HepG2 (cell line): ENCODE measurements at regions not wholly inside any gene's neighbourhood (a gene's known extent, or its start where the extent isn't known, plus 50 kb on each side); places are given as distances from the start of the nearest gene placed in this dataset.

Experiments
- ATAC-seq: fragments of 200-7000 bp; cut with Tn5 transposase; 3 replicates; pipeline ENCODE4 v1.9.1; 2020; ENCODE audit warnings: mild to moderate bottlenecking, moderate library complexity
- BruUV-seq: library from RNA; stranded (reverse); fragments of 400-500 nt; replicated peaks from 2 replicates; lab custom pipeline; 2021; lab: Mats Ljungman, UMichigan
- CTCF ChIA-PET: fragments of 300-600 bp; formaldehyde crosslinking; extraction: SDS; loops from one replicate; lab custom pipeline; 2021; ENCODE audit warnings: low total read pairs, inconsistent platforms, low intra/inter-chr PET ratio; lab: Yijun Ruan, JAX
- POLR2A ChIA-PET: fragments of 350-600 bp; sonication (Branson Sonifier 250); formaldehyde crosslinking; loops from one replicate; lab custom pipeline; 2020; ENCODE audit warnings: antibody characterized with exemption, inconsistent platforms; lab: Yijun Ruan, JAX
- DNase-seq: peaks from one replicate; pipeline ENCODE4 v3.0.0-alpha.2; 2015; ENCODE audit warnings: low spot score
- FAIRE-seq: peaks from 3 replicates; lab custom pipeline; 2011; peaks lifted over from hg19 to GRCh38; lab: Jason Lieb, UNC
- H2AFZ ChIP-seq: one replicate; pipeline ENCODE4 v1.6.1; 2011; ENCODE audit warnings: low read length, inconsistent platforms
- H3K27ac ChIP-seq: fragments of 300-600 bp; 3 replicates; pipeline ENCODE4 v1.8.0; 2011; ENCODE audit warnings: mixed run types, mild to moderate bottlenecking, mixed read lengths, low read length, inconsistent platforms; ENCODE audit not compliant: insufficient read depth; ENCODE audit errors: extremely low read length
- H3K27me3 ChIP-seq, 2 experiments: fragments of 200-600 bp in 1 of 2; 2 replicates in 1 of 2; 3 replicates in 1 of 2; pipeline versions ENCODE4 v1.6.0 to v1.8.0; 2011; ENCODE audit warnings: low read length in 2 of 2, mild to moderate bottlenecking in 2 of 2, moderate library complexity in 2 of 2, inconsistent platforms in 1 of 2; ENCODE audit not compliant: insufficient read depth in 2 of 2, control insufficient read depth in 1 of 2
- H3K36me3 ChIP-seq, 2 experiments: fragments of 200-600 bp in 1 of 2; replicated peaks in 1 of 2; 2 replicates in 1 of 2; 3 replicates in 1 of 2; pipeline versions ENCODE4 v1.5.1 to v1.8.0; 2011; ENCODE audit warnings: low read length in 2 of 2, inconsistent platforms in 1 of 2; ENCODE audit not compliant: insufficient read depth in 2 of 2, control insufficient read depth in 1 of 2
- H3K4me1 ChIP-seq: 2 replicates; pipeline ENCODE4 v1.5.1; 2012; ENCODE audit warnings: low read length, inconsistent platforms; ENCODE audit not compliant: insufficient read depth
- H3K4me2 ChIP-seq: 2 replicates; pipeline ENCODE4 v1.6.0; 2011; ENCODE audit warnings: low read depth, low read length, inconsistent platforms
- H3K4me3 ChIP-seq, 3 experiments: fragments of 200-600 bp in 1 of 3; sonication (generic), shearing (Covaris generic) in 1 of 3; replicated peaks in 1 of 3; 2 replicates each; pipeline ENCODE4 v1.5.1; 2011 to 2016; ENCODE audit warnings: low read length in 3 of 3, inconsistent platforms in 2 of 3, low read depth in 2 of 3, mild to moderate bottlenecking in 2 of 3, control low read depth in 1 of 3, mixed read lengths in 1 of 3; ENCODE audit not compliant: insufficient read depth in 1 of 3
- H3K79me2 ChIP-seq: one replicate; pipeline ENCODE4 v1.6.1; 2011; ENCODE audit warnings: low read length, inconsistent platforms; ENCODE audit not compliant: insufficient read depth
- H3K9ac ChIP-seq: 2 replicates; pipeline ENCODE4 v1.6.0; 2011; ENCODE audit warnings: mild to moderate bottlenecking, low read depth, low read length, inconsistent platforms; ENCODE audit not compliant: insufficient read depth
- H3K9me3 ChIP-seq: 2 replicates; pipeline ENCODE4 v1.5.1; 2012; ENCODE audit warnings: mild to moderate bottlenecking, low read length
- H4K20me1 ChIP-seq: 2 replicates; pipeline ENCODE4 v1.6.0; 2011; ENCODE audit warnings: inconsistent platforms, mild to moderate bottlenecking, low read length, moderate library complexity; ENCODE audit not compliant: insufficient read depth
- ATAD3A ChIP-seq: sonication (generic); formaldehyde crosslinking; IDR thresholded peaks from 2 replicates; pipeline ENCODE4 v1.4.0; 2020; ENCODE audit warnings: missing genetic modification reagents
- KMT2B ChIP-seq: IDR thresholded peaks from 2 replicates; pipeline ENCODE4 v1.6.1; 2016; ENCODE audit warnings: missing genetic modification reagents, missing compliant biosample characterization
- LRRFIP1 ChIP-seq: sonication (generic); formaldehyde crosslinking; conservative IDR thresholded peaks from 2 replicates; pipeline ENCODE4 v1.4.0; 2020; ENCODE audit warnings: missing genetic modification reagents
- MBD4 ChIP-seq: IDR thresholded peaks from 2 replicates; pipeline ENCODE4 v1.6.1; 2012; ENCODE audit warnings: low read length, inconsistent platforms, borderline replicate concordance
- MEF2D ChIP-seq: sonication (generic); formaldehyde crosslinking; IDR thresholded peaks from 2 replicates; pipeline ENCODE4 v1.5.1; 2020; ENCODE audit warnings: mild to moderate bottlenecking, missing genetic modification reagents
- MEIS1 ChIP-seq: sonication (generic); formaldehyde crosslinking; IDR thresholded peaks from 2 replicates; pipeline ENCODE4 v1.9.0; 2021; ENCODE audit warnings: mild to moderate bottlenecking, missing genetic modification reagents, moderate library complexity, borderline replicate concordance
- RAD51 ChIP-seq: fragments of 450-650 bp; IDR thresholded peaks from 2 replicates; pipeline ENCODE4 v1.6.1; 2016; ENCODE audit warnings: borderline replicate concordance
- TBP ChIP-seq: sonication (generic); formaldehyde crosslinking; IDR thresholded peaks from 2 replicates; pipeline ENCODE4 v1.5.0; 2020; ENCODE audit warnings: missing genetic modification reagents
- TMF1 ChIP-seq: sonication (generic); formaldehyde crosslinking; IDR thresholded peaks from 2 replicates; pipeline ENCODE4 v1.8.1; 2022; ENCODE audit warnings: low read depth, missing genetic modification reagents
- TRIM24 ChIP-seq: sonication (generic); formaldehyde crosslinking; IDR thresholded peaks from 2 replicates; pipeline ENCODE4 v1.8.0; 2022; ENCODE audit warnings: mild to moderate bottlenecking, missing genetic modification reagents
- ZBTB44 ChIP-seq: sonication (generic); formaldehyde crosslinking; IDR thresholded peaks from 2 replicates; pipeline ENCODE4 v1.4.0; 2020; ENCODE audit warnings: missing genetic modification reagents
- ZC3H4 ChIP-seq: sonication (generic); formaldehyde crosslinking; IDR thresholded peaks from 2 replicates; pipeline ENCODE4 v1.4.0; 2020; ENCODE audit warnings: missing genetic modification reagents, borderline replicate concordance
- ZNF563 ChIP-seq: sonication (generic); formaldehyde crosslinking; IDR thresholded peaks from 2 replicates; pipeline ENCODE4 v1.8.0; 2022; ENCODE audit warnings: mild to moderate bottlenecking, moderate library complexity, missing genetic modification reagents
- ZNF569 ChIP-seq: sonication (generic); formaldehyde crosslinking; IDR thresholded peaks from 2 replicates; pipeline ENCODE4 v1.5.0; 2020; ENCODE audit warnings: mild to moderate bottlenecking, missing genetic modification reagents, moderate library complexity, borderline replicate concordance
- WGBS: methylation state at CpG from one replicate; pipeline ENCODE4 v1.1.6; 2017; ENCODE audit warnings: low lambda C conversion rate; 5-methylcytosine and 5-hydroxymethylcytosine counted together
- in situ Hi-C: cut with HindIII; loops from 2 replicates; pipeline ENCODE4 v1.10.0; 2017; ENCODE audit warnings: low pct_unique_long_range_greater_than_20kb; ENCODE audit not compliant: extremely low pct_ligation_motif_present
- intact Hi-C: fragments of 100-400 bp; cut with micrococcal nuclease; formaldehyde crosslinking; loops from one replicate; pipeline ENCODE4 v1.10.0; 2022; ENCODE audit not compliant: unreplicated experiment
- TF ChIP-seq, protein P1 (sequence below): sonication (generic); formaldehyde crosslinking; IDR thresholded peaks from 2 replicates; pipeline ENCODE4 v1.8.0; 2022; ENCODE audit warnings: missing genetic modification reagents, low read depth, mild to moderate bottlenecking, borderline replicate concordance

- TF ChIP-seq MBD4 (no peak), TBP (CRISPR knock-in tag) (no peak), RAD51 (no peak), MEF2D (CRISPR knock-in tag) (no peak), ZNF563 (CRISPR knock-in tag) (no peak), TRIM24 (CRISPR knock-in tag) (no peak), ZNF569 (no peak), TMF1 (CRISPR knock-in tag) (no peak)
- TF ChIP-seq, all 625 proteins: peak for 0
Measured at GRCh38 chr20:39850821-39851330, 838.2 kb downstream of the MAFB start (continued).

DNA sequence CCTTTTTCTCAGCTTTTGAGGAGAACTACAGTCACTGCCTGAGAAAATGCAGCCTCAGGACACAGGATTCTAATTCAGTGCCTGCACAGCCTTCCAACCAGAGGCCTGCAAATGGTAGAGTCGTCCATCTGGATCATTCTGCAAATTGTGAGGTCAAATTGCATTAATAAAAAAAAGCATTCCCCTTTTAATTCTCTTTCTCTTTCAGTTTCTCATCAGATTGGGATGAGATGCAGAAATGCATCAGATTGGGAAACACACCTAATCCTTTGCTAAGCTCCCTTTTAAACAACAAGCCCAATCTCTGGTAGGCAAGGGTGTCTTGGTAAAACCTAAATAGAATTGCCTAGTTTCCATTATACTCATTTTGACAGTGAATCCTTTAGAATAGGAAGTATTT lies 838.8 kb downstream of the MAFB start:
- Histone ChIP-seq H3K9ac (no peak overlapping the region), H3K79me2 (no peaks in the 10 kb centered on the region), H3K36me3 (no peaks in the 10 kb centered on the region), H3K4me3 (no peak overlapping the region), H3K4me1 (no peaks in the 10 kb centered on the region), H4K20me1 (no peaks in the 10 kb centered on the region), H3K27me3 (no peaks in the 10 kb centered on the region), H3K9me3 (peaks cover 99% of the 10 kb centered on the region), H3K27ac (no peak overlapping the region), H3K4me2 (no peak overlapping the region), H2AFZ (no peak overlapping the region)
- ChIA-PET CTCF (no interaction called here), POLR2A (no interaction called here)
- intact Hi-C loops, result no loop called here
- no peak for FAIRE-seq
- TF ChIP-seq ZBTB44 (CRISPR knock-in tag) (no peak), MEIS1 (CRISPR knock-in tag) (no peak), KMT2B (CRISPR knock-in tag) (no peak), LRRFIP1 (CRISPR knock-in tag) (no peak), ZC3H4 (no peak), ATAD3A (no peak)
- TF ChIP-seq, protein P1, sequence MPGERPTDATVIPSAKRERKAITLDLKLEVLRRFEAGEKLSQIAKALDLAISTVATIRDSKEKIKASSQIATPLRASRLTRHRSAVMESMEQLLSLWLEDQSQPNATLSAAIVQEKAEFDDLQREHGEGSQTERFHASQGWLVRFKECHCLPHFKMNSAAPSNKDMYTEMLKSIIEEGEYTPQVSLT (CRISPR knock-in tag), result no peak
- in situ Hi-C loops, result no loop called here
- no peak for ATAC-seq
- no TSS peak for BruUV-seq
- DNase-seq, result no peak
- WGBS, result 0% methylated on average over 1 of the region's 1 CpG
